HL-60 (cell line): ENCODE measurements at regions not wholly inside any gene's neighbourhood (a gene's known extent, or its start where the extent isn't known, plus 50 kb on each side); places are given as distances from the start of the nearest gene placed in this dataset.

Source experiments
- CTCF ChIP-seq: IDR thresholded peaks from one replicate; pipeline ENCODE4 v1.5.1; 2011; ENCODE audit warnings: low read length, control low read depth, inconsistent platforms; ENCODE audit not compliant: insufficient read depth
- POLR2AphosphoS5 ChIP-seq: IDR thresholded peaks from 2 replicates; pipeline ENCODE4 v1.6.1; 2012; ENCODE audit warnings: low read depth
- REST ChIP-seq: IDR thresholded peaks from 2 replicates; pipeline ENCODE4 v1.6.1; 2012; ENCODE audit warnings: low read depth; ENCODE audit not compliant: insufficient replicate concordance

- TF ChIP-seq CTCF (no peak), POLR2AphosphoS5 (no peak), REST (no peak)
These were observed 866.4 kb downstream of the PLOD2 start for GRCh38 chr3:145294572-145294971.
